HL-60 (cell line): ENCODE measurements at regions not wholly inside any gene's neighbourhood (a gene's known extent, or its start where the extent isn't known, plus 50 kb on each side); places are given as distances from the start of the nearest gene placed in this dataset.

Experiments
- DNase-seq, 2 experiments: peaks; one replicate each; pipeline ENCODE4 v3.0.0-alpha.2; 2010 to 2020; ENCODE audit warnings: low read depth in 1 of 2, low spot score in 1 of 2
- H3K27ac ChIP-seq: fragments of 250-450 bp; sonication (Bioruptor Pico); replicated peaks from 2 replicates; pipeline ENCODE4 v1.5.1; 2020; ENCODE audit warnings: mild to moderate bottlenecking, moderate library complexity
- H3K27me3 ChIP-seq: fragments of 250-450 bp; sonication (Bioruptor Pico); 2 replicates; pipeline ENCODE4 v1.5.1; 2021; ENCODE audit warnings: mild to moderate bottlenecking, moderate library complexity; ENCODE audit not compliant: insufficient read depth, poor library complexity, severe bottlenecking
- H3K4me3 ChIP-seq: replicated peaks from 2 replicates; pipeline ENCODE4 v1.5.1; 2011; ENCODE audit warnings: mild to moderate bottlenecking, control low read depth, low read length; ENCODE audit not compliant: insufficient read depth
- GABPA ChIP-seq: IDR thresholded peaks from 2 replicates; pipeline ENCODE4 v1.6.1; 2012; ENCODE audit warnings: low read depth
- POLR2AphosphoS5 ChIP-seq: IDR thresholded peaks from 2 replicates; pipeline ENCODE4 v1.6.1; 2012; ENCODE audit warnings: low read depth
- SPI1 ChIP-seq: IDR thresholded peaks from 2 replicates; pipeline ENCODE4 v1.6.1; 2012; ENCODE audit warnings: low read depth, mild to moderate bottlenecking, borderline replicate concordance
- TF ChIP-seq, protein P1 (sequence below): IDR thresholded peaks from one replicate; pipeline ENCODE4 v1.5.1; 2011; ENCODE audit warnings: low read length, control low read depth, inconsistent platforms; ENCODE audit not compliant: insufficient read depth
- TF ChIP-seq, protein P2 (sequence below): IDR thresholded peaks from 2 replicates; pipeline ENCODE4 v1.6.1; 2012; ENCODE audit warnings: low read depth; ENCODE audit not compliant: insufficient replicate concordance

DNA sequence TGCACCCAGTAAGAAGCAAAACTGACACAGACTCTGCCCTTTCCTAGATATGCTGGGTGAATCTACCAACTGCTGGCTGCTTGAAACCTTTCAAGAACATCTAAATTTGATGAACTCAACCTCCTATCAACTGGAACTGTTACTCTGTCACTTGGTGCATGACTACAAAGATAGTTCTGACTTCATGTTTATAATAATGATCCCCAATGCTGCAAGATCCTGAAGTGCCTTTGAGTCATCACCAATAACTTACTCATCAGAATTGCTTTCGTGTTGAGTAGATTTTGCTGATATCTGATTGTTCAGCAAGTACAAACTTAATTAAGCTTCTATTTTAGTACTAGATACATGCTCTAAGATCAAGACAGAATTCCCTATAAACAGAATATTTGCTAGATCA is 100.2 kb upstream of the ARMC2 start:
- no peak overlapping the region for H3K4me3 ChIP-seq
- H3K27ac ChIP-seq, result no peak overlapping the region
- TF ChIP-seq POLR2AphosphoS5 (no peak), GABPA (no peak), SPI1 (no peak)
- TF ChIP-seq, protein P1, sequence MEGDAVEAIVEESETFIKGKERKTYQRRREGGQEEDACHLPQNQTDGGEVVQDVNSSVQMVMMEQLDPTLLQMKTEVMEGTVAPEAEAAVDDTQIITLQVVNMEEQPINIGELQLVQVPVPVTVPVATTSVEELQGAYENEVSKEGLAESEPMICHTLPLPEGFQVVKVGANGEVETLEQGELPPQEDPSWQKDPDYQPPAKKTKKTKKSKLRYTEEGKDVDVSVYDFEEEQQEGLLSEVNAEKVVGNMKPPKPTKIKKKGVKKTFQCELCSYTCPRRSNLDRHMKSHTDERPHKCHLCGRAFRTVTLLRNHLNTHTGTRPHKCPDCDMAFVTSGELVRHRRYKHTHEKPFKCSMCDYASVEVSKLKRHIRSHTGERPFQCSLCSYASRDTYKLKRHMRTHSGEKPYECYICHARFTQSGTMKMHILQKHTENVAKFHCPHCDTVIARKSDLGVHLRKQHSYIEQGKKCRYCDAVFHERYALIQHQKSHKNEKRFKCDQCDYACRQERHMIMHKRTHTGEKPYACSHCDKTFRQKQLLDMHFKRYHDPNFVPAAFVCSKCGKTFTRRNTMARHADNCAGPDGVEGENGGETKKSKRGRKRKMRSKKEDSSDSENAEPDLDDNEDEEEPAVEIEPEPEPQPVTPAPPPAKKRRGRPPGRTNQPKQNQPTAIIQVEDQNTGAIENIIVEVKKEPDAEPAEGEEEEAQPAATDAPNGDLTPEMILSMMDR, result no peak
- TF ChIP-seq, protein P2, sequence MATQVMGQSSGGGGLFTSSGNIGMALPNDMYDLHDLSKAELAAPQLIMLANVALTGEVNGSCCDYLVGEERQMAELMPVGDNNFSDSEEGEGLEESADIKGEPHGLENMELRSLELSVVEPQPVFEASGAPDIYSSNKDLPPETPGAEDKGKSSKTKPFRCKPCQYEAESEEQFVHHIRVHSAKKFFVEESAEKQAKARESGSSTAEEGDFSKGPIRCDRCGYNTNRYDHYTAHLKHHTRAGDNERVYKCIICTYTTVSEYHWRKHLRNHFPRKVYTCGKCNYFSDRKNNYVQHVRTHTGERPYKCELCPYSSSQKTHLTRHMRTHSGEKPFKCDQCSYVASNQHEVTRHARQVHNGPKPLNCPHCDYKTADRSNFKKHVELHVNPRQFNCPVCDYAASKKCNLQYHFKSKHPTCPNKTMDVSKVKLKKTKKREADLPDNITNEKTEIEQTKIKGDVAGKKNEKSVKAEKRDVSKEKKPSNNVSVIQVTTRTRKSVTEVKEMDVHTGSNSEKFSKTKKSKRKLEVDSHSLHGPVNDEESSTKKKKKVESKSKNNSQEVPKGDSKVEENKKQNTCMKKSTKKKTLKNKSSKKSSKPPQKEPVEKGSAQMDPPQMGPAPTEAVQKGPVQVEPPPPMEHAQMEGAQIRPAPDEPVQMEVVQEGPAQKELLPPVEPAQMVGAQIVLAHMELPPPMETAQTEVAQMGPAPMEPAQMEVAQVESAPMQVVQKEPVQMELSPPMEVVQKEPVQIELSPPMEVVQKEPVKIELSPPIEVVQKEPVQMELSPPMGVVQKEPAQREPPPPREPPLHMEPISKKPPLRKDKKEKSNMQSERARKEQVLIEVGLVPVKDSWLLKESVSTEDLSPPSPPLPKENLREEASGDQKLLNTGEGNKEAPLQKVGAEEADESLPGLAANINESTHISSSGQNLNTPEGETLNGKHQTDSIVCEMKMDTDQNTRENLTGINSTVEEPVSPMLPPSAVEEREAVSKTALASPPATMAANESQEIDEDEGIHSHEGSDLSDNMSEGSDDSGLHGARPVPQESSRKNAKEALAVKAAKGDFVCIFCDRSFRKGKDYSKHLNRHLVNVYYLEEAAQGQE, result no peak
- no peaks in the 10 kb centered on the region for H3K27me3 ChIP-seq
- no peak for DNase-seq

DNA sequence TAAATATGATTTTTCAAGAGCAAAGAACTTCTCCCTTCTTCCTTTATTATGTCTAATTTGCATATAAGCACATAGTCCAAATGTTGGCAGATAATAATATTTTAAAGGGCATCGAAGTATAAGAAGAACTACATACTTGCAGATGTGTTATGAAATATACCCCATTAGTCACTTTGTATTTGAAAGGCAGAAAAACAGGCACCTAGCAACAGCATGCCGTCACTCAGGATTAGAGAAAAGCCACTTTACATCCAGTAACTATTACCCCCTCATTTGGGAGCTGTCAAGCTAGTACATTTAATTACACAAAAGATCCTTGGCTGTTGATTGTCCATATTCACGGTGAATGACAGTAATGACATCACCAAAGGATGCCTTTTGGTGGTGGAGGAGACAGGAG is 99.3 kb upstream of the ARMC2 start:
- Histone ChIP-seq H3K27me3 (no peaks in the 10 kb centered on the region), H3K4me3 (no peak overlapping the region), H3K27ac (no peak overlapping the region)
- DNase-seq, result no peak
- TF ChIP-seq GABPA (no peak), POLR2AphosphoS5 (no peak), SPI1 (no peak)
- TF ChIP-seq, protein P2, result no peak
- TF ChIP-seq, protein P1, result no peak

DNA sequence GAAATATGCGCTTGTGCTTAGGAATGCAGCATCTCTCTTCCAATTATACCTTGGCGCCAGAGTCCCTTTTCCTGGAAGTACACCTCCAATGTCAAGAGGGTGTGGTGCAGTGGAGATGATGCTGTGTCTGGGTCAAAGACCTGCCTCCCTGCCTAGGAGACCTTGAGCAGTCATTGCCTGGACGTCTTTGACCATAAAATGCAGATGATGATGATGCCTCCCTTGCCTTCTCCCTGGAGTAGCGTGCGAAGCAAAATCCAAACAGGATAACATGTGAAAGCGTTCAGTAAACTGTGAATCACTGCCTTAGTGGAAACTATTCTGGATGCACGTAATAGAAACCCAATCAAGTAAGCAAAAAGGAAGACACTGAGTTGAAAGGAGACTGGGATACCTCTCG is 97.4 kb upstream of the ARMC2 start:
- no peak for DNase-seq
- Histone ChIP-seq H3K27ac (no peak overlapping the region), H3K27me3 (no peaks in the 10 kb centered on the region), H3K4me3 (no peak overlapping the region)
- TF ChIP-seq SPI1 (no peak), POLR2AphosphoS5 (no peak), GABPA (no peak)
- TF ChIP-seq, protein P2, result no peak
- TF ChIP-seq, protein P1, result no peak
